Eye (tissue), 1 donor: ENCODE measurements at regions not wholly inside any gene's neighbourhood (a gene's known extent, or its start where the extent isn't known, plus 50 kb on each side); places are given as distances from the start of the nearest gene placed in this dataset.
"Not testable (repeated sequence)": the region's sequence is repeated elsewhere in the genome, so short reads cannot be mapped to it uniquely, and the experiment has no call there.

Experiments
- DNase-seq: peaks from one replicate; pipeline ENCODE4 v3.0.0-alpha.2; 2015

DNA sequence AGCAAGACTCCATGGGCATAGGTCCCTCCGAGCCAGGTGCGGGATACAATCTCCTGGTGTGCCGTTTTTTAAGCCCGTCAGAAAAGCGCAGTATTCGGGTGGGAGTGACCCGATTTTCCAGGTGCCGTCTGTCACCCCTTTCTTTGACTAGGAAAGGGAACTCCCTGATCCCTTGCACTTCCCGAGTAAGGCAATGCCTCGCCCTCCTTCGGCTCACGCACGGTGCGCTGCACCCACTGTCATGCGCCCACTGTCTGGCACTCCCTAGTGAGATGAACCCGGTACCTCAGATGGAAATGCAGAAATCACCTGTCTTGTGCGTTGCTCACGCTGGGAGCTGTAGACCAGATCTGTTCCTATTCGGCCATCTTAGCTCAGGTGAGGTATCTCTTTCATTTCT, 344.1 kb upstream of the ZNF32 start:
- DNase-seq = not testable (repeated sequence)

DNA sequence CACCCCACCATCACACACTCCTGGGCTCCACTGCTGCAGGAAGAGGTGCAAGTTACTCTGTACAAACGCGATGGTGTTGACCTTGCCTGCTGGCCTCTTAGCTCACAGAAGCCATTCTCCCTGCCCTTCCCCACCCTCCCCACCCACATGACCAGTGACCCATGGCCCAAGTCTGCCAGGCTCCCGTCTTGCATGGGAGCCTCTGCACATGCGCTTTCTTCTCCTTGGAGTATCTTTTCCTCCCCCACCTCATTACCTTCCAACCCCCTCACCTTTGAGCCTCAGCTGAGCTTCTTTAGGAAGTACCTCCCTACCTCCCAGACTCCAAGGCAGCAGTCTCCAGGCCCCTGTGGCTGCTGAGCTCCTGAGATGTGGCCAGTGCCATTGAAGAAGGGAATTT, 337.7 kb upstream of the ZNF32 start:
- DNase-seq = no peak

DNA sequence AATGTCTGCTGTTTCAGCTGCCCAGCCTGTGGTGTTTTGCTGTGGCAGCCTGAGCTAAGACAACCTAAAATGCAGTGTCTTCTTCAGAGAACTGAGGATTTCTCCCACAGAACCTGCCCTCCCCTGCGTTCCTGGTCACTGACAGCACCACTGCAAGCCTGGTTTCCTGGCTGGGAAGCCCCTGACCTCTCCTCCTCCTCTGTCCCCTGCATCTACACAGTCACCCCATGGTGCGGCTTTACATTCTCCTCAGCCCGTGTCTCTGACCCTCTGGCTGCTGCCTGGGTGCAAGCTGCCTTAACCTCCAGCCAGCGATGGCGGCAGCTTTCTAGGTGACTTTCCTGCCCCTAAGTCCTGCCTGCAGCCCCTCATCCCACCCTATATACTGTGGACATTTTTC, 337.3 kb upstream of the ZNF32 start:
- no peak for DNase-seq

DNA sequence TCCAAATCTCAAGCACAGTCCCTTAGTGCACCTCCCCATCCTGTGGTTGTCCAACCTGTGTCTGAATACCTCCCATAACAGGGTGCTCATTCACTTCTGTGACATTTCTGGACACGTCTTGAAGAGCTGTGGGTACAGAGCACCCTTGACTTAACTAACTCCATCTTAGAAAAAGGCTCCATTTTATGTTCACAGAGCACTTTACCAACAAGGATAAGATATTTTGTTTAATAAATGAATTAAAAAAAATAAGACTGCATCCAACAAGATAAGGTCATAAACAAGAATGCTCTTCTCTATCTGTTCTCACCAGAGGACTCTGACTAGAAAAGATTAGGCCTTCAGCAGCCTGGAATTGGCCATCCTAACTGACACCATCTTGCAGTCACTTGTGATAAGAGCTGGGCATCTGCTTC, 335.2 kb upstream of the ZNF32 start:
- no peak for DNase-seq

DNA sequence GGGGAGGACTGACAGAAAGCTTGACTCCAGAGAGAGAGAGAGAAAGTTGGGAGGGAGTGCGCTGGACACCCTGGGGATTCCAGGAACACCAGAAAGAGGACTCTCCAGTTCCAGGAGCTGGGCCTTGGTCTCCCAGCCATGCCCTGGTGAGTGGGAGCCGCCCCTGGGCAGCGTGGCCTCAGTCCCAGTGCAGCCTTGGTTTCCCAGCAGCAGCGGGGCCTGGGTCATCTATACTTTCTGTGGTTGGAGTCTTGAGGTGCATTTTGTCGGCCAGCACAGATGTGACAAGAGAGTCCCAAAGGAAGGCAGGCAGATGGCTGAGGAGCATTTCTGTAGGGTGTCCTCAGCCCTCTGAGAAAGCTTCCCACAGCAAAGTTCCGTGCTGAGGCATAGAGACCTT, 334.7 kb upstream of the ZNF32 start:
- DNase-seq = no peak

DNA sequence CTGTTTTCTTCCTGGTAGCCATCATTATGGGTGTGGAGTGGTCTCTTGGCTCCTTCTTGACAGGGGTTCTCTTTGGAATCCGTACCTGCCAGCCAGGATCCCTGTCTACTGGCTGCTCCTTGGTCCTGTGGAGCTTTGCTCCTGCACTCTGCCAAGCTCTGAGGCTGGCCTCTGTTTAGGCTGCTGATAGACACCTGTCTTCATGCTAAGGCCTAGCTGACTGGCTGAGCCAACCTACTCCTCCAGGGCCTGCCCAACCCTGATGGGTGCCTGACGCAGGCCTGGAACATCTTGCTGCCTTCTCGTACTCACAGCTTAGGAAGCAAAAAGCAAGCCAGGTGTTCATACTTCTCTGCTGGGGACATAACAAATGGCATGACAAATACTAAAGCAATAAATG, 333.6 kb upstream of the ZNF32 start:
- no peak for DNase-seq

DNA sequence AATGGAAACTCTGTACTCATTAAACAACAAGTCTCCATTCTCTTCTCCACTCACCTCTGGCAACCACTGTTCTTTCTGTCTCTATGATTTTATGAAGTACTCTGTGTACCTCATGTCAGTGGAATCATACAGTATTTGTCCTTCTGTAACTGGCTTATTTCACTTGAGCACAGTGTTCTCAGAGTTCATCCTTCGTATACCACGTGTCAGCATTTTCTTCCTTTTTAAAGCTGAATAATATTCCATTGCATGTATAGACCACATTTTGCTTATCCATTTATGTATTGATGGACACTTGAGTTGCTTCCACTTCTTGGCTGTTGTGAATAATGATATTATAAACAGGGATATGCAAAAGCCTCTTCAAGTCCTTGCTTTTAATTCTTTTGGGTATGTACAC, 333.0 kb upstream of the ZNF32 start:
- no peak for DNase-seq

DNA sequence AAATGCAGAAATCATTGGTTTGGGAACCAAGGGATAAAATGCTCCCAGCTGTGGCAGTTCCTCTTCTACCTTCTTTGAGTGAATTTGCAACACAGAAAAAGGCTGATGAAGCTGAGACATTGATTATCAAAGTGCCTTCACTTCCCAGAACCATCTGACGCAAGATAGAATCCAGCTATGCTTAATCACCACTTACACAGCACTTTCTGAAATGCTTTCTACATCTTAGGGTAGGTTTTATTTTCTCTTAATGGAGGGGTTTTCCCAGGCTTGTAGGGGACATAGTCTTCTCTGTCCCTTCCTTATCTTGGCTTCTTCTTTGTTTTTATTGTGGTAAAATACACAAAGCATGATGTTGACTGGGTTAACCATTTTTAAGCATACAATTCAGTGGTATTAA, 332.6 kb upstream of the ZNF32 start:
- no peak for DNase-seq

DNA sequence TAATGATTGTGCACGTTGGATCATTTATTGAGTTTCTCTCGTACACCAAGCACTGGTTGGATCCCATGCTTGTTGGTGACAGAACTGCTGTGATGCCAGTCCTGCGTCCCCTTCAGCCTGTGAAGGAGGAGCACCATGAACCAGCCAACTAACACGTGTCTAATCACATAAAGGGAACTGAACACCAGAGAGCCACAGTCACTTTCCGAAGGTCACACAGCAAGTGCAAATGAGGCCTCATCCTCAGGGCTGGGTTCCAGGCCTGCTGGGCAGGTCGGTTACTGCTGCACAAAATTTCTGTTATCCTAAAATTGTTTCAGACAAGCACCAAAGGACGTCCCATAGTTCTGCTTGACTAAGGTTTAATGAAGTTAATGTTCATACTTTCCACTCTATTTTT, 332.0 kb upstream of the ZNF32 start:
- DNase-seq = no peak

DNA sequence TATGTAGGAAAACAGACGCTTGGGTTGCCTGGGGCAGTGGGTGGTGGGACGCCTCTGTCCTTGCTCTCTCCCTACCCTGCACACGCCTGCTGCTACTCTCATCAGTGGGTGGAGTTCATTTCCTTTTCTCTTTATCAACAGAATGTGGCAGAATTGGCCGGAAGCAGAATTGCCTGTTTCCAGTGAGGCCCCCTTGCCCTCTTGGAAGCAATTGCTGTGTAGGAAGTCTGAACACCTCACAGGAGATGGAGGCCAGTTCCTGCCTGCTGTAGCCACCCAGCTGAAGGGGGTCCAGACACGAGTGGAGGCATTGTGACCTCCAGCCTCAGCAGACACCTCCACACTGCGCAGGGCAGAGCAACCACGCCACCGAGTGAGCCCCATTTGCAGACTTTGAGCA, 331.6 kb upstream of the ZNF32 start:
- DNase-seq = no peak

DNA sequence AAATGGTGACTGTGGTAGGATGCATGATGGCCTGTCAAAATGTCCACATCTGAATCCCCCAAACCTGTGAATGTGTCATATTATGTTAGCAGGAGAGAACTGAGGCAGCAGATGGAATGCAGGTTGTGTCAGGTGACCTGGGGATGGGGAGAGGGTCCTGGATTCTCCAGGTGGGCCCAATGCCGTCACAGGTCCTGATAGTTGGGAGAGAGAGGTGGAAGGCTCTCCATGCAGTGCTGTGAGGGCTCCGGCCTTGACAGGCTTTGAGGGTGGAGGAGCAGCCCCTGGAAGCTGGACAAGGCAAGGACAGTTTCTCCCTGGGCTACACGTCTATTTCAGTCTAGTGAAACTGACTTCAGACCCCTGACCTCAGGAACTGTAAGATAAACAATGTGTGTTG, 330.9 kb upstream of the ZNF32 start:
- no peak for DNase-seq

DNA sequence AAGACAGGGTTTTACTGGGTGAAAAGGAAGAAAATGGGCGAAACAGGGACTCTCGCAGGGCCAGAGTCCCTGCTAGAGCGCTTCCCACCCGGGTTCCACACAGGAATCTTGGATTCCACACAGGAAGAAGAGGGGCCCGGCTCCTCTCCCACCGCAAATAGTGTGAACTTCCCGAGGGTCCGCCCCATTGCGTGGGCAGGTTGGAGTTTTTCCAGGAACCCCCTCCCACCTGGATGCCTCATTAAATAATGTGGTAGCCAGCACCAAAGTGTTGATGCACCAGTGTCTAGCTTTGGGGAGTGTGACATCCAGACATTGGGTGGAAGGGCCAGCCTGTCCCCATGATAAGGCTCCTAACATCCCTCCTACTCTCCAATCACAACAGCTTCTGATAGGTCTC, 330.3 kb upstream of the ZNF32 start:
- no peak for DNase-seq

DNA sequence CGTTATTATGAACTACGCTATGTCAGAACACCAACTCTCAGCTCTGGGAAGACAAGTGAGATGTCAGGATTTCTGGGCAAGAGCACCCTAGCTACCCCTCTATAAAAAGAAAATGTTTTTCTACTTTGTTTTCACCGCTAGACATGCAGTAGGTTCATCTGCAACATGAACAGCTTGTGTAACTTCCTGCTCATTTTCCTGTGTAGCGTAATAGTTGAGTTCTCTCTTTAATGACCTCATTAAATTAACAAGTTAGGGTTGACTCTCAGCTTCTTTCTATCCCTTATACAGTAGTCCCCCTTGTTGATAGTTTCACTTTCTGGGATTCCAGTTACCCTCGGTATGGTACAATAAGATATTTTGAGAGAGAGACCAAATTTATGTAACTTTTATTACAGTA, 329.4 kb upstream of the ZNF32 start:
- no peak for DNase-seq

DNA sequence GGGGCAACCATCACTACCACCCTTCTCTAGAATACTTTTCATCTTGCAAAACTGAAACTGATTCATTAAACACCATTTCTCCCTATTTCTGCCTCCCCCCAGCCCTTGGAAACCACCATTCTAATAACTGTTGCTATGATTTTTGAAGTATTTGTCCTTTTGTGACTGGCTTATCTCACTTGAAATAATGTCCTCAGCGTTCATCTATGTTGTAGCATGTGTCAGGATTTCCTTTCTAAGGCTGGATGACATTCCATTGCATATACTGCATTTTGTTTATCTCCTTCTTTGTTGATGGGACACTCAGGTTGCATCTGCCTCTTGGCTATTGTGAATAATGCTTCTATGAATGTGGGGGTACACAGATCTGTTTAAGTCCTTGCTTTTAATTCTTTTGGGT, 327.6 kb upstream of the ZNF32 start:
- DNase-seq = no peak

DNA sequence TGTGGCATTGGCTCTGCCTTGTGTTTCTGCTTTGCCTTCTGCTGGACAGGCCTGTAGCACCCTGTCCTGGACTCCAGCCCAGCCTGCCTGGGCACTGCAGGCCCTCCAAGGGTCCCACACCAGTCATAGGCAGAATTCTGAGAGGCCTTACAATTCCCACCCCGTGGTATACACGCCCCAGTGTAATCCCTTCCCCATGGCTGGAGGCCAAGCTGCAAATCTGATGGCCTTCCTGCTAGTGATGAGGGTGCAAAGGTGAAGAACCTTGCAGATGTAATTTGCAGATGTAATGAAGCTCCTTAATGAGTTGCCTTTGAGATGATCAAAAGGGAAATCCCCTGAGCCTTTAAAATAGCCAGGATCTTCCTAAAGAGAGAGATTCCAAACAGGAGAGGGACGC, 325.1 kb upstream of the ZNF32 start:
- DNase-seq = no peak

DNA sequence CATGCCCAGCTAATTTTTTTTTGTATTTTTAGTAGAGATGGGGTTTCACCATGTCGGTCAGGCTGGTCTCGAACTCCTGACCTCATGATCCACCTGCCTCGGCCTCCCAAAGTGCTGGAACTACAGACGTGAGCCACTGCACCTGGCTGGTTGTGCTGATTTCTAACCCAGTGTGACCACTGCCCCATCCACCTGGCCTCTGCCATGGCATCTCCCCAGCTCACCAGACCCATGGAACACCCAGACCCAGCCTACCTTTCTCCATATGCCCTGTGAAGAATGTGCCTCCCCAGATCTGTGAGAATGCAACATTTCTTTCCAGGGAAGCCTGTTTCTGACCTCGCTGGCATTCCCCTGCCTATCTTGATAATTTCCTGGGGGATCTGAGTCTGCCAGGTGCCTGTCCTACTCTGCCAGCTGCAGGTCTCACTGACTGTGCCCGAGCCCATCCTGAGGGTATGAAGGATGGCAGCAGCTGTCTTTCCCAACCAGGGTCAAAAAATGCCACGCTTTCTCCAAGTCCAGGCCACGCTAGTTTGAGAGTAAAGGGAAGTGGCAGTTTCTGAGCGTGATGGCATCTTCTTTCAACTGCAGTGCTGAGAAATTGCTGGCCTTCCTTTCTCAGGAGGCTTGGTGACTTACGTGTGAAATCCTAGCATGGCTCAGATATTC, 324.4 kb upstream of the ZNF32 start:
- DNase-seq = no peak

DNA sequence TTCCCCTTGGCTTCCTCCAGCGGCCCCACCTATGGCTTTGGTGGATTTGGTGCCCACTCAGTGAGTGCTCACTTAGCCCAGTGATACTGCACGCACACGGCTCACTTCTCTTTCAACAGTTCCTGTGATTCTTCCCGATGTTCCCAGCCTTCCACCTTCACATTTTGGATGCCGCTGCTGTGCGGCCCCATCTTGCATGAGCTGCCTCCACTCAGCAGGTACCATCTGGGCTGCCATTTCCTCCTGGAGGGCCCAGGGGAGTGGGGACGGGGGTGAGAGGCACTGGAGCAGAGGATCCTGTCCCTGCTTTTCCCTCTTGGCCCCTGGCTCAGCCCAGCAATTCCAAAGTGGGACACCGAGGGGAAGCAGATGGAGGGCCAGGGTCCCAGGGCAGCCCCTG, 323.3 kb upstream of the ZNF32 start:
- no peak for DNase-seq

DNA sequence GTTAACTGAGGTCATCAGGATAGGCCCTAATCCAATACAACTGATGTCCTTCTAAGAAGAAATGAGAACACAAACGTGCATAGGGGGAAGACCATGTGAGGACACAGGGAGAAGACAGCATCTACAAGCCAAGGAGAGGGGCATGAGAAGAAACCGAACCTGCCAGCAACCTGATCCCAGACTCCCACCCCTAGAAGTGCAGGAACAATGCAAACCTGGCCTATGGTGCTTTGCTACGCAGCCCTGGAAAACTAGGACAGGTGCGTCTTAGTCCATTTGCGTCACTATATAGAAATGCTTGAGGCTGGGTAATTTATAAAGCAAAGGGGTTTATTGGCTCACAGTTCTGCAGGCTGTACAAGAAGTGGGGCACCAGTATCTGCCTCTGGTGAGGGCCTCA, 322.6 kb upstream of the ZNF32 start:
- DNase-seq = no peak

DNA sequence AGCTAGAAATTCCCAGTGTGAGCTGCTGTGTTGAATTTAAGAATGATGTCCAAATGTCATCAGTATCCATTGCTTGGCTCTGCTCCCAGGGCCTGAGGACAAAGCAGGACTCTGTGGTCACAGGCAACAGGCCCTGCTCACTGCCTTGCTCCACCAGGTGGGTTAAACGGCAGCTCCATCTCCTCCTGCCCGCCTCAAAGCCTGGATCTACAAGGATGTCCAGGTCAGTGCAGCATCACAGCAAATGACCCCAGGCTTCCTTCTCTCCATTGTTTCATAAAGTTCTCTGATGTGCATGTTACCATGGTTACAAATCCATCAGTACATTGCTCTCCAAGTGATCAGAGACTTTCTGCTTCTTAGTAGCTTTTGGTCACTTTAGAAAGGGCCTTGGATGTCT, 322.0 kb upstream of the ZNF32 start:
- no peak for DNase-seq

DNA sequence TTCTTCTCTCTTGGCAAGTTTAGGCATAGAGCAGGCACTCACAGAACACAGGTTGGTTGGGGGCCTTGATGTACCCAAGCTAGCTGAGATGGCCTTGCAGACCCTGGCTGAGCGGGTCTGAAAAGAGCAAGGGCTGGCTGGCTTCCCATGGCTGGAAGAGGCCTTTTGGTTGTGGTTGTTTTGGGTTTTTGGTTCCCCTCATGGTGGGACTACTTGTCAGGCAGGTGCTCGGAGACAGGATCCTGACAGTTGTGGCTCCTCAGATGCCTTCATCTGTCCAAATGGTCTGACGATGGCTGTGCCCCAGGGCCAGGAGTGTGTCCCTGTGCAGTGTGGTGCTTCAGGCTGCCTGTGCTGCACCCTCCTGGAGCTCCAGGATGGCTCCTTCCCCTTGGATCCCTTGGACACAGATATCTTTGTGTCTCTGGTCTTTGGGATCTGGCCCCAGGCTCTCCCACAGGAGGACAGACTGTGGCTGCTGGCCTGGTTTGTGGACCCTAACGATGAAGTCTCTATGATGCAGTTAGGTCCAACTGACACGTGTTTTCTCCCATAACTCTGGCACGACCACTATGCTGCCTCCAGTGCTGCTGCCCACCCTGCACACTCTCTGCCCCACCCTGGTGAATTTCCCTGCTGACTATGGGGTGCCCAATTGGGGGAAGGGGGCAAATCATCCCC, 321.5 kb upstream of the ZNF32 start:
- no peak for DNase-seq

DNA sequence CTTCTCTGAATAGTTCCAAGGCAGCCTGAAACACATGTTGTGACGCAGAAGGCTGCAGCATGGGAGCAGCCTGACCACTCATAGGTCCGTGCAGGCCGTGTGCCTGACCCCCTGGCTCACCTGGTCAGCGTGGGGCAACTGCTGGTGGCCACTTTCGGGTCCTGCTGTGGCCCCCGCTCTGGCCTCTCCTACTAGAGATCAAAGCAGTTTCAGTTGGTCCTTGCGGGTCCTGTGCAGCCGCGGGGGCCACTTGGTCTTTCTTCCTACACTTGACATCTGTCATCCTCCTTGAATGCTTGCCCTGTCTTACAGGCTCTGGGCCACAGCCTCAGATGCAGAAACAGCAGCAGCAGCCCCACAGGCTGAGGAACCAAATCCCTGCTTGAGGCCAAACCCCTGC, 320.8 kb upstream of the ZNF32 start:
- no peak for DNase-seq

DNA sequence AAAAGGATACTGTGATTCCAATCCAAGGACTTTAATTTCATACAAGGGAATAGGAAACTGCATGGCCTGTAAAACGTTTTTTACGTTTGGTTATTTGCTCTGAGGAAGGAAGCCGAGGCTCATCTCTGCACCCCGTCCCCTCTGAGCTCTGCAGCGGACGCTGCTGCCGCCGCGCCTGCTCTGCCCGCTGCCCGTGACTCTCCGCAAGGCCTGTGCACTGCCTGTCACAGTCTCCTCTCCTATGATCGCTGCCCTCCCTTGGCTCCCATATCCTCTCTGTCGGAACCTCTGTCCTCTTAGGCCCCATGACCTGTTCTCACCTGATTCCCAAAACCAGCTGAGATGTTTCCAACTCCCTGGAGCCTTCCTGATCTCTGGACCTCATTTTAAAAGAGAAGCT, 320.3 kb upstream of the ZNF32 start:
- DNase-seq = no peak

DNA sequence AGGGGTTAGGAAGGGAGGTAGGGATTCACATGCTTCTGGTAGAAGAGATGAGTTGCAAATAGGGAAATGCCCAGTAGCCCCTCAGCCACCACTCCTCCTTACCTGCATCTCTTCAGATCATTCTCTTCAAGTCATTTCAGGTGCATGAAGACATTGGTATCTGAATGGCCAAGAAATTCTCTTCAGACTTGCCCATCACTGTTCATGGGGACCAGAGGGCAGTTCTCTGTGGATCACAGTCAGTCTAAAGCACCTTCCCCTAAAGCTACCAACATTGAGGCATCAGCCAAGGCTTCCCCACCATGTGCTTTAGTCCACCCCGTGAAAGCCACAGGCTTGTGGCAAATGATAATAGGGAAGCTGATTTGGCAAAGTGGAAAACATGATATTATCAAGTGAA, 319.4 kb upstream of the ZNF32 start:
- DNase-seq = no peak

DNA sequence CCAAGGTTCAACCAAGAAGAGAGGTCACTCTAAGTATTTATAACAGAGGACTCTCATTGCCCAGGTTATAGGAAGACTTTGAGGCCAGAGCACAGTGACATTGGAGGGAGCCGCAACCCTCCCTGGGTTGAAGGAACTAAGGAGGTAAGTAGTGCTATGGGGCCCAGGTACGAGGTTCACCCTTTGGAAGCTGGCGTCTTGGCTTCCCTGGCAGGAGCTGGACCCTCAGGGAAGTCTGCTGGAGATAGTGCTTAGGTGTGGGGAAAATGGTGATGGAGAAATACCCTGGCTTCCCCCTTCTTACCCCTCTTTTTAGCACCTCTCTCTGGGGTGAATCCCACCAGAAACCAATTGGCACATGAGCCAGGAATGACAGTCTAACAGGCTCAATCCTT, 317.9 kb upstream of the ZNF32 start:
- no peak for DNase-seq

DNA sequence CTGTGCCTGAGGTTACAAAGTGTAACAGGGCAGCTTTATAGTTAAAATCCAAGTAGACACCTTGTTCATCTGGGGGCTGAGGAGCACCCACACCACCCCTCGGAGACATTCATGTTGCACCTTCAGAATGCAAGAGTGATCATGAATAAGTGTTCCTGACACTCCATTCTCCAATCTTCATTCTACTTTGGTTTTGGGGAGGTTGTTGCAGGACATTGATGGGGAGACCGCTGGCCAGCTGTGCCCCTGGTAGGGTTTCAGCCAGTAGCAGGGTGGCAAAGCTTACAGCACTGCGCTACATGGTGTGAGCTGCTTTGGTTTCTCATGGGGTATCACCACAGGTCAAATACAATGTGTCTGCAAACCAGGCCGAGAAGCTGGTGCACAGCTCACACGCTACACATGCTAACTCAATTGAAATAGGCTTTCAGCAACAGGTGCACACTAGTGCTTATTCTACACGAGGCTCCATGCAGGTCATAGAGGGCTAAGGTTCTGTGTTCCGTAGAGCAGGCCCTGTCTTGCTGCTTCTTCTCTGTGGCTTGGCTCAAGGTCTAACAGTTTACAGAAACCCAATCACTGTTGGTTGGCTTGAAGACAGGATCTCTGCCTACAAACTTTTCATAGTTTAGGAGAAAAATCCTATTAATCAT, 317.4 kb upstream of the ZNF32 start:
- no peak for DNase-seq
